ENCODE measurements at regions not wholly inside any gene's neighbourhood (a gene's known extent, or its start where the extent isn't known, plus 50 kb on each side); places are given as distances from the start of the nearest gene placed in this dataset.

DNA sequence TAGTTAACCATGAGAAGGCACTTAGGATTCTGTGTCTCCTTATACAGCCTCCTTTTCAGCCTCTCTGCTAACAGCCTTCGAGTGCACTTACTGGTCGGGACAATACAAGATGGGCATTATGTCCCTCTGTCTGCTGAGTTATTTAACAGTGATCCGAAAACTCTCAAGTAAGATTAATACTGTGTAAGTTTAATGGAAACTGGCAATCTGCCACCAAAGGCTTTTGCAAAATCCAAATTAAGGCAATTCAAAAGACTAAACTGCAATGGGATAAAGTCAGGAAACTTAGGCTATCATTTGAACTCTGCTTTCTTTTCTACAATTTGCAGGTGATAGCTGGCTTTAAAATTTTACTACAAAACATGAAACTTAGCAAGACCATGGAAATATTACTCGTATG is 477.8 kb downstream of the TFEC start:
- H2AFZ ChIP-seq (replicated peaks), result no peak overlapping the region
- no peaks in the 10 kb centered on the region for H3K36me3 ChIP-seq
- H3K79me2 ChIP-seq (ENCODE audit: low read depth), result no peaks in the 10 kb centered on the region
- H3K9me3 ChIP-seq (ENCODE audit: low read depth), result no peaks in the 10 kb centered on the region
- TF ChIP-seq, protein P1, sequence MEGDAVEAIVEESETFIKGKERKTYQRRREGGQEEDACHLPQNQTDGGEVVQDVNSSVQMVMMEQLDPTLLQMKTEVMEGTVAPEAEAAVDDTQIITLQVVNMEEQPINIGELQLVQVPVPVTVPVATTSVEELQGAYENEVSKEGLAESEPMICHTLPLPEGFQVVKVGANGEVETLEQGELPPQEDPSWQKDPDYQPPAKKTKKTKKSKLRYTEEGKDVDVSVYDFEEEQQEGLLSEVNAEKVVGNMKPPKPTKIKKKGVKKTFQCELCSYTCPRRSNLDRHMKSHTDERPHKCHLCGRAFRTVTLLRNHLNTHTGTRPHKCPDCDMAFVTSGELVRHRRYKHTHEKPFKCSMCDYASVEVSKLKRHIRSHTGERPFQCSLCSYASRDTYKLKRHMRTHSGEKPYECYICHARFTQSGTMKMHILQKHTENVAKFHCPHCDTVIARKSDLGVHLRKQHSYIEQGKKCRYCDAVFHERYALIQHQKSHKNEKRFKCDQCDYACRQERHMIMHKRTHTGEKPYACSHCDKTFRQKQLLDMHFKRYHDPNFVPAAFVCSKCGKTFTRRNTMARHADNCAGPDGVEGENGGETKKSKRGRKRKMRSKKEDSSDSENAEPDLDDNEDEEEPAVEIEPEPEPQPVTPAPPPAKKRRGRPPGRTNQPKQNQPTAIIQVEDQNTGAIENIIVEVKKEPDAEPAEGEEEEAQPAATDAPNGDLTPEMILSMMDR (IDR thresholded peaks at IDR 0.05), result no peak
- TF ChIP-seq EZH2phosphoT487 (IDR thresholded peaks at IDR 0.05), result no peak
- TF ChIP-seq EZH2 (IDR thresholded peaks at IDR 0.05), result no peak
- no peaks in the 10 kb centered on the region for H3K4me1 Mint-ChIP-seq
- no peaks in the 10 kb centered on the region for H3K27me3 ChIP-seq
- no peak overlapping the region for H3K4me3 Mint-ChIP-seq
- H3K27ac Mint-ChIP-seq, result no peak overlapping the region
- no peaks in the 10 kb centered on the region for H3K27me3 Mint-ChIP-seq (ENCODE audit: insufficient read depth, low read depth)
- no peaks in the 10 kb centered on the region for H3K36me3 Mint-ChIP-seq
- H3K9me3 Mint-ChIP-seq, result no peaks in the 10 kb centered on the region
- no peak overlapping the region for H3K4me3 ChIP-seq
- no peak overlapping the region for H3K27ac ChIP-seq
- DNase-seq (ENCODE audit: low spot score), result no peak
- no peak overlapping the region for H3K9ac ChIP-seq
- H3K4me1 ChIP-seq, result no peaks in the 10 kb centered on the region
- H4K20me1 ChIP-seq (ENCODE audit: low read depth), result no peaks in the 10 kb centered on the region
- H3F3A ChIP-seq (ENCODE audit: low read depth), result no peaks in the 10 kb centered on the region
- no peak overlapping the region for H3K4me2 ChIP-seq

DNA sequence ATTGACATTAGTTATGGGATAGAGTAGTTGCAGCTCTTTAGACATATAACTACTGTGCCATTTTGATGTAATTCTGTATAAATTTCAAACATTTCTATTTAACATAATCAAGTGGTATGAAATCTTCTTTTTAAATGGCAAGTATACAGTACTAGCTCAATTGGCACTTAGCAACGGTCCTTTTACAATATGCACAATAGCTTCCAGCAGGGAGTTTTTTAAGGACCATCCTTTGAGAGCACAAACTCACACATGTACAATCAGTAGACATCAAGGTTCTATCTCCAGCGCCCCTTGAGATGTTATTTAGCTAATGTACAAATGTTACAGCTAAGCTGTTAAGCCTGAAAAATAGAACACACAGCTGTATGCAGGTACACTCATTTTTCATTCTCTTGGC is 480.7 kb downstream of the TFEC start:
- Histone ChIP-seq H4K20me1 (ENCODE audit: low read depth) (no peaks in the 10 kb centered on the region), H3K27ac (no peak overlapping the region), H3K79me2 (ENCODE audit: low read depth) (no peaks in the 10 kb centered on the region), H3K9me3 (ENCODE audit: low read depth) (no peaks in the 10 kb centered on the region), H3K4me3 (no peak overlapping the region), H3K9ac (no peak overlapping the region), H3K4me2 (no peak overlapping the region), H3K4me1 (no peaks in the 10 kb centered on the region), H2AFZ (replicated peaks) (no peak overlapping the region), H3K36me3 (no peaks in the 10 kb centered on the region), H3F3A (ENCODE audit: low read depth) (no peaks in the 10 kb centered on the region), H3K27me3 (no peaks in the 10 kb centered on the region)
- Mint-ChIP-seq H3K27me3 (ENCODE audit: insufficient read depth, low read depth) (no peaks in the 10 kb centered on the region), H3K4me1 (no peaks in the 10 kb centered on the region), H3K4me3 (no peak overlapping the region), H3K27ac (no peak overlapping the region), H3K9me3 (no peaks in the 10 kb centered on the region), H3K36me3 (no peaks in the 10 kb centered on the region)
- TF ChIP-seq EZH2phosphoT487 (IDR thresholded peaks at IDR 0.05), result no peak
- TF ChIP-seq EZH2 (IDR thresholded peaks at IDR 0.05), result no peak
- TF ChIP-seq, protein P1 (IDR thresholded peaks at IDR 0.05), result no peak
- DNase-seq (ENCODE audit: low spot score), result no peak

DNA sequence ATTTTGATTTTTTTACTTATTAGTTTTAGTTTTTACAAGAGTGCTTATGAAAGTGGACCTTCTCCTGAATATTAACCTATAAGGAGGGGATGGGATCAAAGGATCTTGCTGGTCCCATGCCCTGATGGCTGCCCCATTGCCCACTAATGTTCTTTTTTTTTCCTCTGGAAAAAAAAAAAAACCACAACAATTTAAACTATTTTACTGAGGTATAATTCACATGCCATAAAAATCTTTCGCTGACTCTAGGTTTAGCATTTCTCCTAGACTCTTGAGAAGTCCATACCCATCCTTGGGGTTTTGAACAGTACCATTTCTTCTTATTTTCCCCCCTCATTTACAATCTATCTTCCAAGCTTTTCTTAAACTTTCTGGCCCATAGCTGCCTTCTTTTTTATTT is 481.8 kb downstream of the TFEC start:
- no peaks in the 10 kb centered on the region for H3K79me2 ChIP-seq (ENCODE audit: low read depth)
- Mint-ChIP-seq H3K9me3 (no peaks in the 10 kb centered on the region), H3K4me1 (no peaks in the 10 kb centered on the region), H3K36me3 (no peaks in the 10 kb centered on the region), H3K27ac (no peak overlapping the region), H3K27me3 (ENCODE audit: insufficient read depth, low read depth) (no peaks in the 10 kb centered on the region), H3K4me3 (no peak overlapping the region)
- no peak overlapping the region for H3K27ac ChIP-seq
- H3K4me1 ChIP-seq, result no peaks in the 10 kb centered on the region
- no peaks in the 10 kb centered on the region for H3K36me3 ChIP-seq
- no peak for TF ChIP-seq EZH2 (IDR thresholded peaks at IDR 0.05)
- no peak for TF ChIP-seq EZH2phosphoT487 (IDR thresholded peaks at IDR 0.05)
- TF ChIP-seq, protein P1 (IDR thresholded peaks at IDR 0.05), result no peak
- no peak for DNase-seq (ENCODE audit: low spot score)
- H3K9ac ChIP-seq, result no peak overlapping the region
- no peaks in the 10 kb centered on the region for H3F3A ChIP-seq (ENCODE audit: low read depth)
- no peak overlapping the region for H3K4me2 ChIP-seq
- no peaks in the 10 kb centered on the region for H3K27me3 ChIP-seq
- no peak overlapping the region for H2AFZ ChIP-seq (replicated peaks)
- H3K4me3 ChIP-seq, result no peak overlapping the region
- H4K20me1 ChIP-seq (ENCODE audit: low read depth), result no peaks in the 10 kb centered on the region
- H3K9me3 ChIP-seq (ENCODE audit: low read depth), result no peaks in the 10 kb centered on the region

DNA sequence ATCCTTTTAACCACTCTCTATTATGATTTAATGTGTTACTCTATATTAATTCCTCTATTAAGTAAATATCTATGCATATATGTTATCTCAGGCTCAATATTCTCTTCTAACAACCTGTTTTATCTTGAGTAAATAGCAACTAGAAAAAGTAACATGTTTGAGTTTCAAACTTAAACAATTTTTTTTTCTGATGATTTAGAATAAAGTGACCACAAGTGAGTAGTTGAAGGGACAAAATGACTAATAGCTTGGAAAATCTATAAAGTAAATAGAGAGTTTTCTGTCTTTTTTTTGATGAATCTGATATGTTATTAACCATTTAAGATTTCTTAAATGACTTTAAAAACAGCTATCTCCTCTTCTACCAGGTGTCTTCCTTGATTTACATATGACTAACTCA is 483.8 kb downstream of the TFEC start:
- Histone ChIP-seq H2AFZ (replicated peaks) (no peak overlapping the region), H3K4me3 (no peak overlapping the region), H3K27me3 (no peaks in the 10 kb centered on the region), H3K4me2 (no peak overlapping the region), H3K4me1 (no peaks in the 10 kb centered on the region), H3K36me3 (no peaks in the 10 kb centered on the region), H3K9me3 (ENCODE audit: low read depth) (no peaks in the 10 kb centered on the region), H4K20me1 (ENCODE audit: low read depth) (no peaks in the 10 kb centered on the region), H3K27ac (no peak overlapping the region), H3K79me2 (ENCODE audit: low read depth) (no peaks in the 10 kb centered on the region), H3F3A (ENCODE audit: low read depth) (no peaks in the 10 kb centered on the region), H3K9ac (no peak overlapping the region)
- Mint-ChIP-seq H3K9me3 (no peaks in the 10 kb centered on the region), H3K4me1 (no peaks in the 10 kb centered on the region), H3K36me3 (no peaks in the 10 kb centered on the region), H3K27me3 (ENCODE audit: insufficient read depth, low read depth) (no peaks in the 10 kb centered on the region), H3K4me3 (no peak overlapping the region), H3K27ac (no peak overlapping the region)
- no peak for DNase-seq (ENCODE audit: low spot score)
- TF ChIP-seq EZH2 (IDR thresholded peaks at IDR 0.05), result no peak
- TF ChIP-seq, protein P1 (IDR thresholded peaks at IDR 0.05), result no peak
- no peak for TF ChIP-seq EZH2phosphoT487 (IDR thresholded peaks at IDR 0.05)
